ENCODE measurements at regions not wholly inside any gene's neighbourhood (a gene's known extent, or its start where the extent isn't known, plus 50 kb on each side); places are given as distances from the start of the nearest gene placed in this dataset.
A peak's percentile ranks its signal among the peaks of the same experiment; 100 is the strongest.

GRCh38 chr12:67370979-67371378 lies 101.8 kb downstream of the CAND1 start:
- no peak for FAIRE-seq

- FAIRE-seq: no peak
Measured at GRCh38 chr12:67377021-67377420, 107.9 kb downstream of the CAND1 start.

- FAIRE-seq: no peak
Measured at GRCh38 chr12:67377541-67377940, 108.4 kb downstream of the CAND1 start.

- no peak for FAIRE-seq
Measured at GRCh38 chr12:67382241-67382871, 113.2 kb downstream of the CAND1 start.

GRCh38 chr12:67386869-67387565 lies 117.9 kb downstream of the CAND1 start:
- no peak for FAIRE-seq

- no peak for FAIRE-seq
Measured at GRCh38 chr12:67388331-67389138, 119.4 kb downstream of the CAND1 start.

- no peak for FAIRE-seq
Measured at GRCh38 chr12:67390273-67390672, 121.1 kb downstream of the CAND1 start.

- FAIRE-seq: no peak
Measured at GRCh38 chr12:67391034-67391433, 121.9 kb downstream of the CAND1 start.

GRCh38 chr12:67391656-67392055 lies 122.5 kb downstream of the CAND1 start:
- FAIRE-seq: no peak

- FAIRE-seq: no peak
Measured at GRCh38 chr12:67394550-67394949, 125.4 kb downstream of the CAND1 start.

- FAIRE-seq: no peak
Measured at GRCh38 chr12:67400742-67401141, 131.6 kb downstream of the CAND1 start.

- no peak for FAIRE-seq
Measured at GRCh38 chr12:67410246-67410645, 141.1 kb downstream of the CAND1 start.

- no peak for FAIRE-seq
Measured at GRCh38 chr12:67410667-67411067, 141.5 kb downstream of the CAND1 start.

GRCh38 chr12:67411562-67411961 lies 142.4 kb downstream of the CAND1 start:
- FAIRE-seq: no peak

- FAIRE-seq: no peak
Measured at GRCh38 chr12:67413577-67413976, 144.4 kb downstream of the CAND1 start.

GRCh38 chr12:67414011-67414715 lies 145.0 kb downstream of the CAND1 start:
- no peak for FAIRE-seq

- FAIRE-seq: peak; percentile 93
Measured at GRCh38 chr12:67415473-67415872, 146.3 kb downstream of the CAND1 start.

GRCh38 chr12:67419810-67420209 lies 150.7 kb downstream of the CAND1 start:
- no peak for FAIRE-seq

- no peak for FAIRE-seq
Measured at GRCh38 chr12:67420506-67420905, 151.3 kb downstream of the CAND1 start.

- FAIRE-seq: no peak
Measured at GRCh38 chr12:67422081-67422480, 152.9 kb downstream of the CAND1 start.

- no peak for FAIRE-seq
Measured at GRCh38 chr12:67424784-67425183, 155.6 kb downstream of the CAND1 start.

- FAIRE-seq: no peak
Measured at GRCh38 chr12:67425394-67425793, 156.2 kb downstream of the CAND1 start.

- no peak for FAIRE-seq
Measured at GRCh38 chr12:67426067-67426466, 156.9 kb downstream of the CAND1 start.

Data from A204.1 (cell line).